CD1c-positive myeloid dendritic cell (primary cell): ENCODE measurements at regions not wholly inside any gene's neighbourhood (a gene's known extent, or its start where the extent isn't known, plus 50 kb on each side); places are given as distances from the start of the nearest gene placed in this dataset.

Source experiments
- DNase-seq: peaks from one replicate; pipeline ENCODE4 v3.0.0-alpha.2; 2016; ENCODE audit errors: extremely low spot score

GRCh38 chr5:88544136-88544645 lies 275.5 kb upstream of the TMEM161B start:
- DNase-seq, result no peak

GRCh38 chr5:88542786-88543185 lies 274.1 kb upstream of the TMEM161B start:
- DNase-seq, result no peak

GRCh38 chr5:88540471-88541115 lies 271.9 kb upstream of the TMEM161B start:
- no peak for DNase-seq

GRCh38 chr5:88539693-88540365 lies 271.2 kb upstream of the TMEM161B start:
- DNase-seq, result no peak

GRCh38 chr5:88539026-88539425 lies 270.4 kb upstream of the TMEM161B start:
- no peak for DNase-seq

- DNase-seq, result no peak
Observed at GRCh38 chr5:88536146-88536545, 267.5 kb upstream of the TMEM161B start.

DNA sequence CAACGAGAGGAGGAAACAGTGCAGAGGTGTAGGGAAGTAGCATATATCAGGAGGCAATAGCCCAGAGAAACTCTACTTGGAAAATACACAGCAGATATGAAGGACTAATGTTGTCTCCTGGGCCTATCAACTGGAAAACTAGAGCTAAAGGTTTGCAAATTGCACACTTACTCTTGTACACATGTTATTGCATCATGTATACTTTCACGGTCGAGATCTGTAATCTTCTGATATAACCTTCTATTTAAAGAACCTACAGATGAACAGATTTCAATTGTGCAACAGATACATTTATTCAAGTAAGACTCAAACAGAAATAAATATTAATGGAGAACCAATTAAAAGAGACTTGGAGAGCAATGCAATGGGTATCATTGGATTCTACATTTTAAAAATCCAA lies 256.3 kb upstream of the TMEM161B start:
- DNase-seq, result no peak

DNA sequence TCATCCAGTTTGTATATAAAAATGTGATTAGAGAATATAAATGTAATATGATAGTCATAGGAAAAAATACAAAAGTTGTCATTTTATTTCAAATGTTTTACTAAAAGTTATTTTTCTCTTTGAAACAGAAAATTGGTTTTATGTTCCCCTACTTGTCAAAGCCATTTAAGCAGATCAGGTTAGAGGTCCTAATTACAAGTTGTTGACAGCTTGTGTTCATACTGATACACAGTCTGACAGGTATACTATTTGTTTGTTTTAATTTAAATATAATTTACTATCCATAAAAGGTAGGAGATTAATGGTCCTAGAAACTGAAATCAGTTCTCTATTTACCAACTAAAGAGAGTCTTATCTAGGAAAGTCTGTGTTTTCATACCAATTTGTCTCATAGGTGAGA lies 250.4 kb upstream of the TMEM161B start:
- DNase-seq, result no peak

DNA sequence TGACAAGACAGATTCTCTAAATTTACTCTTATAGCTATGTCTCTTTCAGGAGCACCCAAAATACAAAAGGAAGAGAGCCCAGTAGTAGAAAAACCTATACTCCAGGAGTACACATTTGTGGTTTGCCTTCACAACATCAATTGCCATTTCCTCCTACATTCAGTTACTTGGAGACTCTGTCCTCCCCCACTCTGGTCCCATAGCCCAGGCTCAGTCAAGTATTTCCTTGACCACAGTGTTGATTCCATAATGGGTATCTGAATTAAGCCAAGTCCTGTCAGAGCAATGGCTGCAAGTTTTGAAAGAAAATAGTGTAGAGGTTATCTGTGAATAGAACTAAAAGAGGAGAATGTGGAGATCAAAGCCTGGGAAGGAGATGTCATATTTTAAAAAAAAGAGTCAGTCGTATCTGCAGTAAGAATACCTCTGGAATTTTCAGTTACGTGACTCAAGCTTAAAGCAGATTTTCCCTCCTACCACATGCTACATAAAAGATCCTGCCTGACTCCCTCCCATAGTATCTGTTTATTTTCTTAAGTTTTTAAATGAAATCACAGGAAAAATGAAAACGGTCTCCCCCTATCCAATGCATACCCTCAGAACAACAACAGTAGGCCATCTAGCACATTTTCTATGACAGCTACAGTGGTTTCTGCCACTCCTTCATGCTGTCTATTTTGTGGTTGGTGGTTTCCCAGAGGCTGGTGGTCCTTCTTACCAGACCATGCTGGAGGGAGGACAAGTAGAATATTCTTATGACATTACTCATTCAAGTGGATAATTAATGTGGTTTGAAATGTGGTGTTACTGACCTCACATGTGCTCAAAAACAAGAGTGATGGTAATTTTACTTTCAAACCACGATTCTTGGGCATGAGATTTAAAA lies 249.7 kb upstream of the TMEM161B start:
- no peak for DNase-seq

DNA sequence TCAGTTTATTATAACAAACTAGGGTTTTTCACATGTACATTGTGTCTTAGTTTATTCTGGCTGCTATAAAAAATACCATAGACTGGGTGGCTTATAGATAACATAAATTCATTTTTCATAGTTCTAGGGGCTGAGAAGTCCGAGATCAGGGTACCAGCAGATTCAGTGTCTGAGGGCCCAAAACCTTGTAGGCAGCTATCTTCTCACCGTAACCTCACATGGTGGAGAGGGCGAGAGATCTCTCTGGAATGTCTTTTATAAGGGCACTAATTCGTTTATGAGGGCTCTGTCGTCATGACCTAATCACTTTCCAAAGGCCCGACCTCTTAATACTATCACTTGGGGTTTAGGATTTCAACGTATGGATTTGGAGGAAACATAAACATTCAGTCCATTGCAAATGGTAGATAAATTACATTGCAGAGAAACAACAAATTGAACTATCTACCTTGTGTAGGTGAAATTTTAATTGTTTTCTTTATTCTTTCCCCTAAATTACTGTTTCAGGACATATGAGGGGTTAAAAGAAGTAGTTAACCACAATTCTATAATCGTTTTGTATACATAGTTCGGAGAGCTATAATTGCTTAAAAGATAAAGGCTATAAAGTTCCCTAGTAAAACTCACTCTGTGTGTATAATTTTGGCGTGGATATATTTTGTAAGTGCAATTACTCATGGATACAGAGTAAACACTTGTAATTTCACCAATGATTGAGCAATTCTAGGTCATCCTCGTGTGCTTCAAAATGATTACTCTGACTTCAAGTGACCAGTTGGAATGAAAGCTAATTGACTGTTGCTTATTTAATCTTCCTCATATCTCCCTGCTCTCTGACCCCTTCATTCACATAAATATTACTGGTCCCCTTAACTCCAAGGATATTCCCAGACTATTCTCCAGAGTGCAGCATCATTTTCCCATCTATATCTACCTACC lies 247.5 kb upstream of the TMEM161B start:
- DNase-seq, result no peak

- no peak for DNase-seq
Observed at GRCh38 chr5:88515068-88515467, 246.4 kb upstream of the TMEM161B start.

DNA sequence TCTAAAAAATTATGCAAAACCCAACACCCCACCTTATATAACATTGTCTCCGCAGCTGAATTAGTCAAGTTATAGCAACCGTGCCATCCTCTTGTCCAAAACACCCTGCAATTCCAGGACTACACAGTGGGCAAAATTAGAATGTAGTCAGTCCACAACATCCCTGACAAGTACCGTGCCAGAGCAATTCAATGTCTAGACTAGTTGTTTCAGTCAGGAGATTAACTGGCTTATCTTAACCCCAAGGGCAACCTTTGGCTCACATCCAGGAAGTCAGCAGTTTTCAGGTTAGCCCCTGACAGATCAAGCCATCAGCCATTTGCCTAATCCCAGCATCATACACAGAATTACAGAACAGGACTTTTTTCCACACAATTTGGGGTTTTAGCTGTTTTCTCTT lies 240.8 kb upstream of the TMEM161B start:
- DNase-seq, result no peak

DNA sequence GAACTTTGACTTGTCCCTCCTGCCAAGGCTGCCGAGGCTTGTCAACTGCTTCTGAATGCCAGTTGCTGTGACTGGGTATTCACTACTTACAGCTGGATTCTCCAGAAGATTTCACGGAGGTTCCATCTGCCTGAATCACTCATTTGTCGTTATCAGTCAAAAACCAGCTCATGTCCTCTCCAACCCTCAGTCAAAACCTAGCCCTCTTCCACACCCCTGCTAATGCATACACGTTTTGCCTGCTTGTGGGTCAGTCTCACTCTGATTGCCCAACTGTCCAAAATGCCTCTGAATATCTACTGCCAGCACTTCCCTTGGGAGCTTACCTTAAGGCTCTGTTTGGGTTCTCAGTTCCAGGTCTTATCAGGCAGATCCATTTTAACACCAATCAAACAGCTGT lies 238.6 kb upstream of the TMEM161B start:
- DNase-seq, result no peak

DNA sequence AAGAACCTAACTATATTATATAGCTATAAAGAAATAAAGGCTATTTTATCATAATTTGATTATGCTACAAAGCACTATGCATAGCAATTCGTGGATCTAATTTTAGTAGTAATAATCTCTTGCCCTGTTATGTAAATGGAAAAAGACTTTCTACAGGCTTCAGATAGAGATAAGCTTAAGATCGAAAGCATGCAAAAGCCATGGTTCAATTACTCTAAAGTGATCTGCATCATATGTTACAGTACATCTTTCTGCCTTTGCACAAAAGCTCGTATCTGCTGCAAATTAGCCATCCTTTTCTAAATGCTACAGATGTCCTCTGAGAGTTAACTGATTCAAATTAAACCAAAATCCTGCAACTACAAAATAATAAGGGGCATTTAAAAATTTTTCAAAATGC lies 234.8 kb upstream of the TMEM161B start:
- DNase-seq, result no peak

DNA sequence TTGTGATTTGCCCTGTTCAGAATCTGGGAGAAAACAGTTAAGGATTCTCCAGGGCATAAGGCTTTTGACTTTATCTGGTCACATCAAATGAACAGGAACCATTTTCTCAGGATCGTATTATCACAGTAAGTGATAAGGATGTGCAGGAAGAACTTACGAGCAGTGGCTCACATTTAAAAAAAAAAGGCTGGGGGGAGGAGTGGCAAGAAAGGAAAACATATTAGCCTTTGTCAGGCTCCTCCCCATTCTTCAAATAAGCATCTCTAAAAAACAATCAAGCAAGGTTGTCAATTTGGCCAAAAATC lies 234.3 kb upstream of the TMEM161B start:
- DNase-seq, result no peak

GRCh38 chr5:88502179-88503040 lies 233.8 kb upstream of the TMEM161B start:
- peak; percentile 16 for DNase-seq

DNA sequence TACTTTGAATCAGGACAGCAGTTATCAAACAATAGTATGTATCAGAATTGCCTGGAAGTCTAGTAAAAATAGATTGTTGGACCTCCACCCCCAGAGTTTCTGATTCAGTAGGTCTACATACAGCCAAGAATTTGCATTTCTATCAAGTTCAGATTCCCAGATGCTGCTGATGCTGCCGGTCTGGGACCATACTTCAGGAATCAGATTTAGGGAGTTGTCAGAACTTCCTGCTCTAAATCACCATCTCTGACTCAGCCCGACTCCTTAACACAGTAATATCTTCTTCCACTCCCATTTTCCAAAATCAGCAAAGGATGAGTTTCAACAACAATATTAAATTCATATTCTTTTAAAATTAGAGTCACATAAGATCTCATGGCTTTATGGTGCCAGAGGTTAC lies 227.2 kb upstream of the TMEM161B start:
- DNase-seq, result no peak

DNA sequence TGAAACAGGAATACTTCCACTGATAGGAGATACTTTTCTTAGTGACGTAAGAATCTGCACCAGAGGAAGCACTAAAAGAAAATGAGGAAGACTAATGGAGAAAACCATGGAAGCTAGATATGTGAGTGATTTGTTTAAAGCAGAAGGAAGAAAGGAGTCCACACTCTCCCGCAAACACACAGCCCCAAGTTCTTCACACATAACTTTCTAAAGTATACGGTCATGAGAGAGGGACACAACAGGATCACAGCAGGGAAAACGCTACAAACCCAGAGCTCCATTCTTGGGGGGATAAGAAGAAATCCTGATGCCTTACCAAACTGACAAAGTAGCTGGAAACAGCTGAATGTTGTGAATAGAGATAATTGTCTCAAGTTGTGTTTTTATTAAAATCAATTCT lies 222.2 kb upstream of the TMEM161B start:
- DNase-seq, result no peak

DNA sequence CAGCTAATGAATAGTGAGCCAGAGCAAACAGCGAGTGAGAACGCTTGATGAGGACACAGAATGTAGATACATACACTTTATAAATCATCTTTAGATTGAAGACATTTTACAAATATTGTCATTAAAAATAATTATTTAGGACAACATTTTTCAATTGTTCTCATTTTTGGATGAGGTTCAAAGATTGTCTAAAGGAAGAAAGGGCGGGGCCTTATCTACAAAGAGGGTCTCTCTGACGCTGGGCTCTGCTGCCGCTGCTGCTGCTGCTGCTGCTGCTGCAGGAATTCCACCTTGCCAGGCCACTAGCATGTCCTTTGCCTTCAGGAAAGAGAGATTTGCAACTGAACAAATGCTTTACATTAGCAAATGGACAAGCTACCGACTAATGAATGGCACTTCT lies 220.7 kb upstream of the TMEM161B start:
- no peak for DNase-seq

DNA sequence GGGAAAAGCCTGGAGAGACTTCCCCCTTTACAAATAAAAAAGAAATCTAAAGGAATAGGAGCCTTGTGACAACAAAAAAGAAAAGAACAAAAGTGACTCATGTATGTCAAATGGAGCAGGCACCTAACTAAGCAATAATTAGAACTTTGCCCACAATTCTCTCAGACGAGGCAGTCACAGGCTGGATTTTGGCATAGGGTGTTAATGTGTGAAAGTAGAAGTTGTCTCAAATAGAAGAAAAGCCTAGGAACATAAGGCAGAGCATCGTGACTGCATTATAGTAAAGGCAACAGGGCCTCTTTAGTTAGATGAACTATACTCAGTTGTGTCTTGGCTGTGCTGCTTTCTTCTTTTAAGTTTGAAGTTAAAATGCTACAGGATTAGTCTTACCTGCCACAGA lies 219.9 kb upstream of the TMEM161B start:
- no peak for DNase-seq

GRCh38 chr5:88488130-88488529 lies 219.5 kb upstream of the TMEM161B start:
- DNase-seq, result no peak
